ENCODE measurements at regions not wholly inside any gene's neighbourhood (a gene's known extent, or its start where the extent isn't known, plus 50 kb on each side); places are given as distances from the start of the nearest gene placed in this dataset.

DNA sequence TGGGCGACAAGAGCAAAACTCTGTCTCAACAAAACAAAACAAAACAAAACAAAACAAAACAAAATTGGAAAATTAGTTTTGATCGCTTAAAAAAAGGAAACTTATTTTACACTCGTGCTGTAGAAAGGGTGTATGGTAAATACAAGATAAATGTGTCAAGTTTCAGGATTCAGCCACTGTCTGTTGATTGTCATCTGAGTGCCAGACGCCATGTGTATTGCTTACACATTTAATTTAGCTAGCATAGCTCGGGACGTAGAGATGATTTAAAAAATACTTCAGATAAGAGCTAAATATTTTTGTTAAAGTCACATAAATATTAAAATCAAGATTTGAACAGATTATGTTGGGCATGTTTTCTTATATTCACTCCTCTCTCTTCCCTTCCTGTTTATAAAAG is 568.1 kb upstream of the ZNF804A start:
- Histone ChIP-seq H3K4me1 (no peaks in the 10 kb centered on the region), H3K27ac (no peak overlapping the region), H3K4me3 (no peak overlapping the region), H3K27me3 (no peaks in the 10 kb centered on the region), H3K36me3 (no peaks in the 10 kb centered on the region), H3K9me3 (no peaks in the 10 kb centered on the region)
- no peak for ATAC-seq (ENCODE audit: low FRiP score in 2 of 2)
- WGBS, 2 donors: 59 to 60% methylated on average over 6 of the region's 6 CpGs
- TF ChIP-seq POLR2A (IDR thresholded peaks at IDR 0.05) (no peak), POLR2AphosphoS5 (IDR thresholded peaks at IDR 0.05) (no peak), EP300 (IDR thresholded peaks at IDR 0.05) (no peak)
- TF ChIP-seq, protein P1, sequence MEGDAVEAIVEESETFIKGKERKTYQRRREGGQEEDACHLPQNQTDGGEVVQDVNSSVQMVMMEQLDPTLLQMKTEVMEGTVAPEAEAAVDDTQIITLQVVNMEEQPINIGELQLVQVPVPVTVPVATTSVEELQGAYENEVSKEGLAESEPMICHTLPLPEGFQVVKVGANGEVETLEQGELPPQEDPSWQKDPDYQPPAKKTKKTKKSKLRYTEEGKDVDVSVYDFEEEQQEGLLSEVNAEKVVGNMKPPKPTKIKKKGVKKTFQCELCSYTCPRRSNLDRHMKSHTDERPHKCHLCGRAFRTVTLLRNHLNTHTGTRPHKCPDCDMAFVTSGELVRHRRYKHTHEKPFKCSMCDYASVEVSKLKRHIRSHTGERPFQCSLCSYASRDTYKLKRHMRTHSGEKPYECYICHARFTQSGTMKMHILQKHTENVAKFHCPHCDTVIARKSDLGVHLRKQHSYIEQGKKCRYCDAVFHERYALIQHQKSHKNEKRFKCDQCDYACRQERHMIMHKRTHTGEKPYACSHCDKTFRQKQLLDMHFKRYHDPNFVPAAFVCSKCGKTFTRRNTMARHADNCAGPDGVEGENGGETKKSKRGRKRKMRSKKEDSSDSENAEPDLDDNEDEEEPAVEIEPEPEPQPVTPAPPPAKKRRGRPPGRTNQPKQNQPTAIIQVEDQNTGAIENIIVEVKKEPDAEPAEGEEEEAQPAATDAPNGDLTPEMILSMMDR (IDR thresholded peaks at IDR 0.05): no peak
- DNase-seq: no peak

DNA sequence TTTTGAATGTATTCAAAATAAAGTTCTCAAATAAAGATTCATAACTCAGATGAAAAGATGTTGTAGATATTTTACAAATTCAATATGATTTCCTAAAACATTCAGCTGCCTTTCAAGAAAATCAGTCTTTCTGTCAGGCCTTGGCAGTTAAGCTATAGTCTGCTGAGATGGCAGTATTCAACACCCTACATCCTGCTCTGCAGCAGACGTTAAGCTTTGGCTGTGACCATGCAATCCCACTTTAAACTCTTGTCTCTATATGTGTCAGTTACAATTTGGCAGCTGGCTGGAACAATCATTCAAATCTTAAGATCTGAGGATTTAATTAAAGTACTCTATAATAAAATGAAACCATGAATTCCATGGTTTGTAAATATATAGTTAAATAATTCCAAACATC is 567.3 kb upstream of the ZNF804A start:
- Histone ChIP-seq H3K4me3 (no peak overlapping the region), H3K36me3 (no peaks in the 10 kb centered on the region), H3K9me3 (no peaks in the 10 kb centered on the region), H3K4me1 (no peaks in the 10 kb centered on the region), H3K27ac (no peak overlapping the region), H3K27me3 (no peaks in the 10 kb centered on the region)
- ATAC-seq (ENCODE audit: low FRiP score in 2 of 2): no peak
- WGBS, 2 donors: 44 to 48% methylated on average over 1 of the region's 1 CpG
- no peak for TF ChIP-seq POLR2AphosphoS5 (IDR thresholded peaks at IDR 0.05)
- TF ChIP-seq, protein P1 (IDR thresholded peaks at IDR 0.05): no peak
- TF ChIP-seq POLR2A (IDR thresholded peaks at IDR 0.05): no peak
- no peak for TF ChIP-seq EP300 (IDR thresholded peaks at IDR 0.05)
- no peak for DNase-seq

DNA sequence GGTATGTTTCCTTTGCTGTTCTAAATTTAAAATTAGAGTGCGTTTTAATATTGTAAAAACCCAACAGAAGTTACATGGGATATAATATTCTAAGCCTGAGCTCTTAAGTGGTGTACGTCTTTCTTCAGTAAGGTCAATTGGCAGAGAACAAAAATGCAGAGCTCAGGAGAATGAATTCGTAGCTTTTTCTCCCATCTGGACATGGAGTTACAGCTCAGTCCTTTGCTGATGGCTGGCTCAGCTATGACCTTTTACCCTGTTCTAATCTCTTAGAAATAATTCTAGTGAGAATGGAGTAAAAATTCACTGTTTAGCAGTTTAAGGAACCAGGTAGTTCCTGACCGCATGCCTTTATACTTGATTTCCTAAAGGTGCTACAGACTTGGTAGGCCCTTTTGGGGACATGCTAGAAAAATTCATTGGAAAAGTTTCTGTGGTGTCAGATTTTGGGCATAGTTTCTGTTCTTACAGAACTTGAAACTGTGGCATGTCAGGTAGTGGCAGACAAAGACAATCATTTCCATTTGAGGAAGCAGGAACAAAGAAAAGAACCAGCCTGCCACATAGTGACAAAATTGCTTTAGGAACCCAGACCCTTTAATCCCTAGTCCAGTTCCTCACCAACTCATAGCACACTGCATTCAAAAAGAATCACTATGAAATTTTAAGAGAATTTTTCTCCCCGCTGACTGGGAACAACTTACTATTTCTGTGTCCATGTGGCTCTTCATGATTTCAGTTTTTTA is 566.8 kb upstream of the ZNF804A start:
- H3K27ac ChIP-seq: no peak overlapping the region
- DNase-seq: no peak
- WGBS, 2 donors: 77 to 84% methylated on average over 5 of the region's 5 CpGs

DNA sequence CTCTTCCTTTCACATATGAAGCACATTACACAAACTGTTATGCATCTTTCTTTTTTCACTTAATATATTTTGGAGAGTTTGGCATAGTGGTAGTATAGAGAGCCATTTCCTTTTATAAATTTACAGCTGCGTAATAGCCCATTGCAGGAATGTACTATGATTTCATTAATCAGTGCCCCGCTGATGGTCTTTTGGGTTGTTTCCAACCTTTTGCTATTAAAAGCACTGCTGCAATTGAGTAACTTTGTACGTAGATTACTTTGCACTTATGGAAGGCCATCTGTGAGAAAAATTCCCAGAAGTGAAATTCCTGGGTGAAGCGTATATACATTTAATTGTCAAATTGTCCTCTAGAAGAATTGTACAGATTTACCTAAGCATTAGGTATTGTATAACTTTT is 565.3 kb upstream of the ZNF804A start:
- H3K36me3 ChIP-seq: no peaks in the 10 kb centered on the region
- ATAC-seq (ENCODE audit: low FRiP score in 2 of 2) (no peak), DNase-seq (no peak)
- H3K4me3 ChIP-seq: no peak overlapping the region
- no peaks in the 10 kb centered on the region for H3K9me3 ChIP-seq
- no peaks in the 10 kb centered on the region for H3K27me3 ChIP-seq
- WGBS, 2 donors: 60 to 74% methylated on average over 4 of the region's 4 CpGs
- H3K4me1 ChIP-seq: no peaks in the 10 kb centered on the region
- no peak for TF ChIP-seq EP300 (IDR thresholded peaks at IDR 0.05)
- TF ChIP-seq, protein P1 (IDR thresholded peaks at IDR 0.05): no peak
- no peak for TF ChIP-seq POLR2AphosphoS5 (IDR thresholded peaks at IDR 0.05)
- TF ChIP-seq POLR2A (IDR thresholded peaks at IDR 0.05): no peak
- no peak overlapping the region for H3K27ac ChIP-seq

More for the DNA sequence above, 566.8 kb upstream of the ZNF804A start:
- no peak for ATAC-seq (ENCODE audit: low FRiP score in 2 of 2)
- TF ChIP-seq POLR2AphosphoS5 (IDR thresholded peaks at IDR 0.05) (no peak), POLR2A (IDR thresholded peaks at IDR 0.05) (no peak), EP300 (IDR thresholded peaks at IDR 0.05) (no peak)
- TF ChIP-seq, protein P1 (IDR thresholded peaks at IDR 0.05): no peak
- no peaks in the 10 kb centered on the region for H3K27me3 ChIP-seq
- no peak overlapping the region for H3K4me3 ChIP-seq
- no peaks in the 10 kb centered on the region for H3K36me3 ChIP-seq
- H3K4me1 ChIP-seq: no peaks in the 10 kb centered on the region
- H3K9me3 ChIP-seq: no peaks in the 10 kb centered on the region

DNA sequence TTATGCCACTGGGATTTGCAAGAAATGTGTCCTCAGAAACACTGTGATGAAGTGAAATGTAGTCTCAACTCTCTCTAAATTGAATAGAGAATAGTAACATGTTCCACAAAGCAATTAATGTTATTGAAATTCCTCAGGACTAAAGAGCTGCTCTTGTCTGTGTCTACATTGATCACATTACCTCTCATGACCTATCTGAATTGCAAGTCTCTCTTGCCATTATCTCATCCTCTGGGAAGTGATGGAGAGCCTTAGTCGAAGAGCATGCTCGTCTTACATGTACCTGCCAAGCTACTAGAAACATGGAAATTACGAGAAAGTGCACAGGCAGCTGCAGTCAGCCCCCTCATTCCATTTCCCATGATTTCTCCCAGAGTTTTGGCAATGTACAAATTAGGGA is 561.1 kb upstream of the ZNF804A start:
- Histone ChIP-seq H3K36me3 (no peaks in the 10 kb centered on the region), H3K27ac (no peak overlapping the region), H3K4me1 (no peaks in the 10 kb centered on the region), H3K27me3 (no peaks in the 10 kb centered on the region), H3K9me3 (no peaks in the 10 kb centered on the region), H3K4me3 (no peak overlapping the region)
- no peak for ATAC-seq (ENCODE audit: low FRiP score in 2 of 2)
- 81 to 89% methylated on average over 3 of the region's 3 CpGs for WGBS, 2 donors
- no peak for DNase-seq
- TF ChIP-seq POLR2AphosphoS5 (IDR thresholded peaks at IDR 0.05) (no peak), EP300 (IDR thresholded peaks at IDR 0.05) (no peak), POLR2A (IDR thresholded peaks at IDR 0.05) (no peak)
- TF ChIP-seq, protein P1 (IDR thresholded peaks at IDR 0.05): no peak
